DMS114 treated with DMSO at 0.1 percent for 48 hours (cell line): ENCODE measurements at regions not wholly inside any gene's neighbourhood (a gene's known extent, or its start where the extent isn't known, plus 50 kb on each side); places are given as distances from the start of the nearest gene placed in this dataset.

Source experiments
- DNase-seq: peaks from one replicate; lab custom pipeline; 2025; ENCODE audit not compliant: unreplicated experiment; lab: John Stamatoyannopoulos, UW

DNA sequence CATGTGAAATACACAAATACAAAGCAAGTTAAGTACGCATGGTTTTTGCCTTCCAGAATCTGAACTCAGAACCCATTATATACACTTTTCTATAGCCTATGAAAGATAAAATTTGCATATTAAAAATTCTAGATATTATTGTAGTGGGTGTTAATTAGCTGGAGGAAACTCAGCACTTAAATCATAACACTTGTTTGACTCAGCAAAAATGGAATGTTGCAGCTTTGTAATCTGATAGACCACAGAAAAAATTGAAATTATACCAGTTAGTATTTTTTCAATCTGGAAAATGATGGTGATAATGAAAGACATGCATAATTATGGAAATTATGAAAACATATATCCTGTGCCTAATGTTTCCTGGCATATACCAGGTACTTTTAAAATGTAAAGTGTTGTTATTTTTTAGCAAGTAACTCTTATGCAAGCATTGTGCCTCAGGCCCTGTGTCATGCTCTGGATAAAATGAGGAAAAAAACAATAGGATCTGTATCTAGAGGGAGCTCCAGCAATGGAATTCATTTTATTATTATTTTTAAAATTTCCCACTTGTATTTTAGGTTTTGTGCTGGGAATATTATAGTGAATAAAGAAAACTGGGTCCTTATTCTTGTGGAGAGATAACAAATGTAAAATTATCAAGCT lies 490.4 kb upstream of the SEMA3A start:
- DNase-seq: no peak

DNA sequence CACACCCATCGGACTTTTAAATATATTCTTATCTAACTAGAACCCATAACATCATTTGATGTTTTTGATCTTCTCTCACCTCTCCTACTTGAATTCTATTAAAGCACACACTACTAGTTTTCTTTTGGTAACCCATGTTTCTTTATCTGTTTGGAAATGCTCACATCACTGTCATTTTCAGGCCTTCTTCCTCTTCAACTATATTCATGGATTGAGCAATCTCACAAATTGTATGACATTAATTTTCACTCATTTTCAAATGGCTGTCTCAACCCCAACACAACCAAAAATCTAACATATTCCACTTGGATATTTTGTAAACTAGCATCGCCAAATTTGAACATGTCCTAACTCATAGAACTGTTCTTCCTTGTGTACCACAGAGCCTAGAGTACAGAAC lies 488.0 kb upstream of the SEMA3A start:
- DNase-seq: no peak

DNA sequence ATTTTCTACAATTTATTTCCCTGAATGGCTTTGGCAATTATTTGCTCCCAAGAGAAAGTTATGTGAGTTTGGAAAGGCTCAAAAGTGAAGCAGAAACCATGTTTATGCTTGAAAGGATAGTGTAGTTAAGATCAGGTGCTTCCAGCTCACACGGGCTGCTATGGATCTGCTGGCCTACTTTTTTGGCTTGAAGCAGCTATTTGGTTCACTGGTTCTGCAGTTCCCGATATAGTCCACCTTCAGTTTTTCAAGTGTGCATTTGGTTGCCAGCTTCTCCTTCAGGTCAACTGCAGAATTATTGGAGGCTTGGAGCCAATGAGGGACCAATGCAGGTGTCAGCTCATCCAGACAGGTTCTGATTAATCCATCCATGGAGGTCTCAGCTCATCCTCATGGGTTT lies 484.3 kb upstream of the SEMA3A start:
- no peak for DNase-seq

DNA sequence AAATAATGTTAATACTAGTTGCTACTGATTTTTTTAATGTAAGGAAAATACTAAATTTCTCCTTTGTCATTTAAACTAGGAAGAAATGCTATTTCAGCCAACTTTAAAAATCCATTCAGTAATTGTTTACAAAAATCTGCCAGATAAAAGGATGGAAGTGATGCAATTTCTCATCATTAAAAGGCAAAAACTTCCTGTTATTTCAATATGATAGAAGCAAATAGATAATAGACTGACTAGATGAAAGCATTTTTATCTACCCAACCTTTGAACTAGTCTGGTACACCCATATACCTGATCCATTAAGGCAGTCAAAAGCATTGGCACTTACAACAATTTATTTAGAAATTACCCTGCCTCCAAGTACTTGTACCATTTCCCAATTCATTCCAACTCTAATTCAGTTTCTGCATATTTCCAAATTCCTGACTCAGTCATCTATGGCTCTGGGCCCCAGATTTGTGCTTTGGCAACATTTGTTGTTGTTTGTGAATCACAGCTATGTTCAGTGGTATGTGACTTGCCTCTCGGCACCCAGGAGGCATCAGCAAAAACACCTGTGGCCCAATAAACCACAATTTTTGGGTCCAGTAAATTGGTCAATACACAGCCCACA lies 482.6 kb upstream of the SEMA3A start:
- DNase-seq: peak; percentile 70

DNA sequence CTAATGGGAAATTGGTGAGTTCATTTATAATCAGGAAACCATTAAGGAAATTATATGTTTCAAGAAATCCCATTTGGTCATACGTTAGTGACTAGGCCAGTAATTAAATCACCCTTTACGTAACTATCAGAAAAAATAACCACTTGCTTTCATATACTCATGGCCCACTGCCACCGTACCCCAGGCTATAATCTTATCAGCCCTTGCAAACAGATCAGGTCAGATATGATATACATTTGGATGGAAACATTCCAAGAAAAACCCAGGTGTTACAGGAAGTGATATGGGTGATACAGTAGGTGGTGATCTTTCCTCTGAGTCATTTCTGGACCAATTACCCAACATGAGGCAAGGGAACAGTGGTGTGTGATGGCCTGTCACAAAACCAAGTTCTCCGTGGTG lies 481.0 kb upstream of the SEMA3A start:
- no peak for DNase-seq

DNA sequence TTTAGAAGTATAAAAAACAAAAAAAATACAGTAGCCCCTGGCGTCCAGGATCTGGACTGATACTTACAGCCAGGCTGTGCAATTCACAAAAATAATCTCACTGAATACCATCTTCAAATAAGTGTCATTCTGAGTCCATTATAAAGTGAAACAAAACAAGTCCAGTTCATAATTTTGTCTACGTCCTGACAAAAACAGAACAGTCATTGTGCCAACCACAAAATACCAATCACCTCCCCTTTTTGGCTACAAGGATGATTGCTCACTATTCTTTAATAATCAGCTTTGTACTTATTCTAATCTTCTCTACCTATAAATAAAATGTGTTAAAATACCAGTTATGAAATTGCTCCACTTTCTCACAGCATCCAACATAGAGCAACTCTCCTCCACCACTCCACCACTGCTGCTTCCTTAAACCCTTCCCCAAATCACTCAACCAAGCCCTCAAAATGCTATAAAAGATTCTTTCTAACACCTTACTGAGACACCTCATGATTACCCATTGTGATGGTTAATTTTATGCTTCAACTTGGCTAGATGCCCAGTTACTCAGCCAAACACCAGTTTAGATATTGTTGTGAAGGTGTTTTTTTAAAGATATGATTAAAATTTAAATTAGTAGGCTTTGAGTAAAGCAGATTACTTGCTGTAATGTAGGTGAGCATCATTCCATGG lies 479.8 kb upstream of the SEMA3A start:
- no peak for DNase-seq

DNA sequence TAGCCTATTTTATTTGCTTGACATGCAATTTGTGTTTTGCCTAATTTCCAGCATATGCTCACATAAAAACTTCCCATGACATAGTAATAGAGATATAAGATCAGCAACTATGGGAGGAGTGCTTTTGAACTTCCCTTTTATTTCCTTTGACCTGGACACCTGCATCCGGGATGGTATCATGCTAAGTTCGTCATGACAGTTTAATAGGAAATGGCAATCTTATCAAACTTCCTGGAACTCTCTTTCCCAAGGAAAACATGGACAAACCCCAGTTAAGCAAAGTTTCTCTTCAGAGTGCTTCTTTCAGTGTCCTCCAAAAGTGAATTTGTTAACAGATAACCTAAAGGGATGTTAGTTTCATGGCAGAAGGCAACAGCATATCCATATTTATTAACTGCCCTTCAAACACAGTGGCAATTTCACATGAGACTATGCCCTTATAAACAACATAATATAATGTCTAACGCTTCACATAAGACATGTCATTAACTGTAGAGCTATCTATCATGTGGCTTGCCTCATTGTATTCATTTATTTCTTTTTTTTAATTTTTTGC lies 474.7 kb upstream of the SEMA3A start:
- DNase-seq: no peak

DNA sequence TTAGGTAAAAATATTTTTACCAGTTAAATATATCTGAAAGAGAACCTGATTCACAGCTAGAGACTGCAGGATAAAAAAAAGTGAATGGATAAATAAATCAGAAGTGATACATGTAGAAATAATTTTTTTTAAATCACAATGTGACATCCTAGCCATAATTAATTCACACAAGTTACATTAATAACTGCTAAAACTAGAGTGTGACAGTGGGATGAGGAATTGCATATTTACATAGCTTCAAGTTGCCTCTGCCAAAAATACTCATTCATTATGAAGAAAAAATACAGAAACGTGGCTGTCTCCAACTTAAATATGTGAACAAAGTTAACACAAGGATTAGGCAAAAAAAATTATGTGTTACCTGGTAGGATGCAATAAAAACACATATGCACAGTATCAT lies 473.5 kb upstream of the SEMA3A start:
- no peak for DNase-seq

DNA sequence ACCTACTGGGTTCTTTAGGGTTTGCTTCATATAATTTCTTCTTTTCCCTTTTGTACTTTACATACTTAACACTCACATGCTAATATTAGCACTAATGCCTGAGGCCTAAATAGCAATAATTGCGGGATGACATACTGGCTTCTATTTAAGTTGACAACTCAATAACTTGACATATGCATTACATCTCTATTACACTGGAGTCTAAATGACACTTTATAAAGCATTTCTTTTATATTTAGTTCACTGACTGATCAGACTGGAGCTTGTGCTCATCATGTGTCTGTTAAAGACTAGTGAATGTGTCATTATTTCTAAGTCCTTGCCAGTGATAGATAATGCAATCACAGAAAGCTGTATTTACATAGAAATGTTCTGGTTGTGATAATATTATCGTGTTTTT lies 472.1 kb upstream of the SEMA3A start:
- DNase-seq: no peak

DNA sequence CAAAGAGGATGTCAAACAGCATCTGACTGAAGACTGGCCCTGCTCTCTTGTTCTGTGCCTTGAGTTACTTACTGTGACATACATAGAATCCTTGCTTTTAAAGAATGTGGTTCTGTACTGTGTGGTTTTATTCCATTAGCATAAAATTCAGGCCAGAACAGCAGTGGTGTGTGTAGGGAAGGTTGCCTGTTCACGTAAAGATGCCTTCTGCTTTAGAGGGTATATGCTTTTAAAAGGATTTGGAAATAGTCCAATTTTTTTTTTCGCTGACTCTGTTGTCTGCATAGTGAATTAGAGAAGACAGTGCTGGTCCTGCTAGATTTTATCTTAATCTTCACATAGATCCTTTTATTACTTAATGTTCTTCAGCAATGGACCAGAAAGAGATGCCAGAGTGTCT lies 470.8 kb upstream of the SEMA3A start:
- DNase-seq: peak; percentile 90

DNA sequence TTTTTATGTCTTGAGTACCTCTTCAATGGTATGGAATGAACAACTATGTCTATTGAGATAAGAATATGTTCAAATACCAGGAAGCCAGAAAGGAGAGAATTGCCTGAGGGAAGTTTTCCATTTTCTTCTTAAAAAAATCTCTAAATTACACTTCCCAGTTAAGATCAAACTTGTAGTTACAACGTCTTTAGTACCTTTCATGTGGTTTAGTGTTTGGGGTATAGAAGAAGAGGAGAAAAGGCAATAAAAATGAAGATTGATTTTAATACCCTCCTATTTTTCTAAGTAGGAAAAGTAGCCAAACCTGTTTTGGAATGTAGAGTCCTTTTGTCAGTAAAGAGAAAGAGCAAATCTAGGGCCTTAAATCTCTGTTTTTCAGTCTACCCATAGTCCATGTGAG lies 470.0 kb upstream of the SEMA3A start:
- DNase-seq: peak; percentile 62

DNA sequence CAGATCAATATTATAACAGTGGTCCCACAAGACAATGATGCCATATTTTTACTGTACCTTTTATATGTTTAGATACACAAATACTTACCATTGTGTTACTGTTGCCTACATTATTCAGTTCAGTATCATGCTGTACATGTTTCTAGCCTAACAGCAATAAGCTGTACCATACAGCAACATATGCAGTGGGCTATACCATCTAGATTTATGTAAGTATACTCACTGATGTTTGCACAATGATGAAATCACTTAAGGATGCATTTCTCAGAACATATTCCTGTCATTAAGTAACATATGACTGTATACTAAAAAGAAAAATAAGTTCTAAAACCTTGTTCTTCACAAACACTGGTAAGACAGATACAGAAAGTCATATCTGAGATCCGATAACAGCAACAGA lies 468.6 kb upstream of the SEMA3A start:
- no peak for DNase-seq

DNA sequence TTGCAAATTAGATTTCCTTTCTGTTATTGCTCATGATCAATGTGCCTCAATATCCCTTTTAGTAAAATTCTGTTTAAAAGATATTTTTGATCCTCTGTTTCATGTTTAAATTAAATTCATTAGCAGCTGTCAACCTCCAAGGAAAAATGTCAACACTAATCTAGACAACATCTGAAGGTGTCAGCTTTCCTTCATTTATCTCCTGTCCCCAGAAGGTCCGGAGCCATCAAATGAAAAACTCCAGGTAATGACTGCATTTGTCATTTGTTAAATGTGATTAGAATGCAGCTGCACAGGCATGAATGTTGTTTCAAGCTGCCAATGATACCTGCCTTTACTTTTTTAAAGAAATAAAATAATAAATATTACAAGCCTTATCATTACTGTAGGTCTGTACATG lies 463.7 kb upstream of the SEMA3A start:
- DNase-seq: no peak

DNA sequence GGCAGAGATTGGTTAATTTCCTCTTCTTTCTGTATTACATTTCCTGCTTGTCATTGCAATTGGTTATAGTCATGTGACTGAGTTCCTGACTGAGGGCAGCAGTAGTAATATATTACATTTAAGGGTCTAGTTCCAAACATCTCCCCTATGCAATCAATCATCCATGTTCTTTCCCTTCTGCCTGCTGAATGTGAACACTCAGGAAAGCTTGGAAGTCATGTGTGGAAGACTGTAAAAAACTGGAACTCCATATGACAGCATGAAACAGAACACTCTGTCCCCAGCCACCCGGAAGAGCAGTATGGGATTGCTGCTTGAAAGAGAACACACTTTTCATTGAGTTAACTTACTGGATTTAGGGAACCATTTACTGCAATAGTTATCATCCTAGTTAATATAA lies 459.7 kb upstream of the SEMA3A start:
- no peak for DNase-seq

DNA sequence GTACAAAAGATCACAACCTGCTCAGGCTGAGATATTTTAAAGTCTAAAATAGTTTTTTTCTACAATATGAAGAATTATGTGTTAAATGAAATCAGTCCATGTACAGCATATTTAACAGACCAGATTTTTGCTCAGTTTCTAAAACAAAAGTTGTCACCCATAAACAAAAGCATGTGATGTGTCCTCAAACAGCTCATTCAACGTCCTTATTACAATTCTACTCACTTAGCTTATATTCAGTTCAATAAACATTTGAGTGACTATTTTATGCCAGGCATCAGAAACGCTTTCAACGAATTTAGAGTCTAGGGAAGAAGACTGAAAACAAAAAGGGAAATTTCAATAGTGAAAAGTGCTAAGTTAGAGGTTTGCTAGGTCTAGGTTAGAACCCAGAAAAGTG lies 457.3 kb upstream of the SEMA3A start:
- no peak for DNase-seq

DNA sequence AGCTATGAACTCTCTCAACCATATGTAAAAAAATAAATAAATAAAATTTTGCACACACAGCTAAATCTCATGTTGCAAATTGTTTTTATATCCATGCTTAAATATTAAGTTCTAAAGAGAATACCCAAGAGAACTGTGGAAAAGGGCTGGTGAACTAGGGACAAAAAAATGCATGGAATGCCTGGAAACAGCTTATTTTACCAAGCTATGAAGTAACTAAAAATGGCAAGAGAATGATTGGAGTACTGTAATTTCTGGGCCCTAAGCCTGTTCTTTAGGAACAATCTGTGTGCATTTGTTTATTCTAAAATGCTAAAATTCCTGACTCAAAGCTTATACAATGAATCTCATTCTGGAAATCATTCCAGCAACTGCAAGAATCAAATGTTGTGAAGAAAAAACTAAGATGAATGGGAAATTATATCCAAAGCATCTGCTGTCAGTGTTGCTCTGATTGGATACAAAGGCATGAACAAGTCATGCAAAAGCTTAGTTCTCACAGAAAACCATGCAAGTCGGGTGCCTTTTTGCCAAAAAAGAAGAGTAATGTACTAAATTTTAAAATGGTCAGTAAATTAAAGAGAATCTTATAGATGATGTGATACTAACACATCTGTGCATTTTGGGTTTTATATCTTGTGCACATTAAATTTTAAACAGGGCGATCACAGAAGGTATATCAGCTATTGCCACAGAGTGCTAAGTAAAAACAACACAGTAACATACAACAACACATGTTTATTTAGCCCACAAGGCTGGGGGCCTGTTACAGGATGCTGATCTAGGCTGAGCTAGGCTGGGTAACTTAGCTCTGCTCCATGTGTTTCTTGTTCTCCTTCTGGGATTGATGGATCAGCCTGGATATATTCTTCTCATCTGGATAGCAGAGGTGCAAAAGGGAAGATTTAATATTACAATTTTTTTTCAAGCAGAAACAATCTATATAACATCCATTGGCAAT lies 453.5 kb upstream of the SEMA3A start:
- DNase-seq: peak; percentile 77

DNA sequence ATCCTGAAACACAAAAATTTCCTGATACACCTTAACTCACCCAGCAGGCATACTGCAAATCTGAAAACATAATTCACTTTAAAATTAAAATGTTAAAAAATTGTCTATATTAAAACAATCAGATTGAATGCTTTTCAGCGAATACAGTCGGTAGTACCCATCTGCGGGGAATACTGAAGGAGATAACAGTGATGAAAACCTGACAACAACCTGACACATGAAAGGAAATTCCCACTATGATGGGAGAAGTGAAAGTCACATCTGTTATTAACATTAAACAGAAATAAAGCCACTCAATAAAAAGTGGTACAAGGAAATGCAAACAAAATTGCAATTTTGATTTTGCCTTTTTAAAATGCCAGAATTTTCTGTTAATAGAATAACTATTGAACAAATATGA lies 448.0 kb upstream of the SEMA3A start:
- DNase-seq: no peak

DNA sequence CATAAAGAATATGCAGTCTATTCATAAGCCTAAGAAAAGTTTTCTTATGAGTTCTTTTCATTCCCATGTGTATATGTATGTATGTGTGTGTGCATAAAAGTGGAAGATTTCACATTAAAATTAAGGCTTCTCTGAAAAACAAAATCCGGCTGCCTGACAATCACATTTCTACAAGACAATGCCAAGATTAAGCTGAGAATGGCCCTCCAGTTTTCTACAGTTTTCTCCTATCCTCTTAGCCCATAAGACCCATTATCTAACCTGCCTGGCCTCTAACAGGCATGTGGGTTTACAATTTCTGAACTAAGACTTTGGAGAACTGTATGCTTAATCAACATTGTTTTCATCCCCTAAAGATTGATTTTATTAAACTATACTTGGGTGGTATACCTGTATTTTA lies 446.0 kb upstream of the SEMA3A start:
- DNase-seq: no peak

DNA sequence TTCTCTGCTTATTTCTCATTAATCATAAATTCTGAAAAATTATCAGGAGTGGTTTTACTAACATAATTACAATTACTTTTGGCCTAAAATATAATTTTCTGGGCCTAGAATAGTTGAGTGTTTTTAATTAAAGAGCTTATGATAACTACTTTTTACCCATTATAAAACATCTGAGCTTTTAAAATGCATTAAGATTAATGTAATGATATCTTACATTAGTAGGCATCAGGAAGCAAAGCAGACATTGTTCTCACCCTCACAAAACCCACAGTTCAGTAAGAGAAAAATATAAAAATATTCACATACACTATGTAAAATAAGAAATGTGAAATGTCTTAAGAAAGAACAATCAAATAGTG lies 443.7 kb upstream of the SEMA3A start:
- DNase-seq: no peak

DNA sequence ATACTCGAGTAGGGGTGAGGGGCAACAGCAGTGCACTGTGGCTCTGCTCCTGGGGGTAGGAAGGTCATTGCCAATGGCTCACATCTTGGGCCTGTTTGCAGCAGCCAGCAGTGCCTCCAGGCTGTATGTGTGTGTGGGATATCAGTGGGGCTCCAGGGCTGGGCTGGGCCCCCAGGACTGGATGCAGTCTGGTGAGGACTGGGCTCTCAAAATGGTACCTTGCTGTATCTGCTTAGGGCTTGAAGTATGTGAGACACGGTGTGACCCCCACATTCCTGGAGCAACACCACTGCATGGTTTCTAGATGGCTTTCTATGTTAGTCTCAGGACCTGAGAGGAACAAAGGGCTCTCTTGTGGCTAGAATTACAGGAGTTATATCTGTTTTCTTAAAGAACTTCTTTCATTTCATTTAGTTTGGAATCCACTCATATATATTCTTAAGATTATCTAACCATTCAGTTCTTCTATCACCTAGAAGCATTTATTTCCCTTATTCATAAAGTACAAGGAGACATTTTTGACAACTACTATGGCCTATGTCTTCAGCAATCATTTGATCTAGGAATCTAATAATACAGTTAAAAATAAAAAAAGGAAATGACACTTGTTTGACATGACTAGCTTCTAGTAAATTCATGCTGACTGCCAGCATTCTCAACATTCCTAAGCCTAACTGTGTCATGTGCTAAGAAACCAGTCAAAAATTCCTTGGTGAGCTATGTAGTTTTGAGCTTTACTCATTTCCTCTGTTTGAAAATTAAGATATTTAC lies 443.2 kb upstream of the SEMA3A start:
- DNase-seq: peak; percentile 63

DNA sequence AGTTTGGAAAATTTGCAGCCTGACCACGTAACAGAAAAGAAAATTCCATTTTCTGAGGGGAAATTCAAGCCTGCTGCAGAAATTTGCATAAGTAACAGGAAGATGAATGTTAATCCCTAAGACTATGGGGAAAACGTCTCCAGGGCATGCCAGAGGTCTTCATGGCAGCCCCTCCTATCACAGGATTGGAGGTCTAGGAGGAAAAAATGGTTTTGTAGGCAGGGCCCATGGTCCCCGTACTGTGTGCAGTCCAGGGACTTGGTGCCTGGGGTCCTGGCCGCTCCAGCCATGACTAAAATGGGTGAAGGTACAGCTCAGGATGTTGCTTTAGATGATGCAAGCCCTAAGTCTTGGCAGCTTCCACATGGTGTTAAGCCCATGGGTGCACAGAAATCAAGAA lies 437.3 kb upstream of the SEMA3A start:
- DNase-seq: no peak
